Ureter (tissue), 1 donor: ENCODE measurements at regions not wholly inside any gene's neighbourhood (a gene's known extent, or its start where the extent isn't known, plus 50 kb on each side); places are given as distances from the start of the nearest gene placed in this dataset.
"Not testable (repeated sequence)": the region's sequence is repeated elsewhere in the genome, so short reads cannot be mapped to it uniquely, and the experiment has no call there.

Experiments used
- DNase-seq: peaks from one replicate; pipeline ENCODE4 v3.0.0-alpha.2; 2020; ENCODE audit warnings: low spot score
- donor health status: DM: yes; HTN: yes; CAD: no.

DNA sequence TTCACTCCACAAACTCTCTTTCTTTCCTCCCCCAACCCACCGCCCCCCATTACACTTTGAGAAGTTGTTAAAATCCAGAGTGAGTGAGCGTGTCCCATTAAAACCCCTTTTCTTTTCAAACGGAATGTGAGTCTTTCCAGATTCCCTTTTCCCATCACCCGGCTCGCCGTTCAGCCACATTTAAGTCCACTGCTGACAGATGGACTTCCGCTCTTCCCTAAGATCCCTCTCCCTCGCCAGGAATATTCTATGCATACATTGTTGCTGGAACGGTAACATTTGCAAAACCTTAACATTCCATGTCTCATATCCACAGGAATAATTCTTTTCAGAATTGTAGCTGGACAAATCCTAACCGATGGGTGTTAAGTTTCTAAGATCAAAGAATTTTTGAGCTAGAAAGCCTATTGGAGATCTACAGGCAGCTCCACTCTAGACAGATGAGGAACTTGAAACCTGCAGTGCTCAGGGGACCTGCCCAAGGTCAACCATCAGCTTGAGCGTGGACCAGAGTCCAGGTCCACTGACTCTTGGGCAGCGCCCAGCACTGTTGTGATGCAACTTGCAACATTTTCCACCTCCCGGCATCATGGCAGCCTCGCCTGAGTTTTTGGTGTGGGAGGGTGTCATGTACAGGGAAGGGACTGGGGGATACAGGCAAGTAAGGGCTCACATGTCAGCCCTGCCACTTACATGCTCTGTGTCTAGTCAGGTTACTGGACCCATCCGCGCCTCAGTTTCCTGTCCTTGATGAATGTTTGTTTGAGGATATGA is 500.1 kb downstream of the CCDC171 start:
- no peak for DNase-seq

DNA sequence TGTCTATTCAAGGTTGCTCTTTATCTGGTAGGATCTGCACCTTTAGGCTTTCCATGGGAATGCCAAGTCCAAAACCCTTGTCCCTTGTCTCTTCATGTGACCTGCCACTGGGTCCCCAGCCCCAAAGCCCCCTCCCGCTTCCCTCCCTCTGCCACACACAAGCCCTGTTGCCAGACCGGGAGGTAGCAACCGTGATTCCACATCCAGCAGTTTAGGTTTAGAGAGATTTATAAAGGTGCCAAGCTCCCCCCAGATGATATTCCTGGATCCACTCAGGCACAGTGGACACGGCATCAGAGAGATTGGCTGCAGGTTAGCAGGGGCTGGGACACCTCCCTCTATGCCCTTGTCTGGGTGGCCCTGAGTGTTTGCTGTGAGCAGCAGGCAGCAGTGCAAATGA is 504.7 kb downstream of the CCDC171 start:
- no peak for DNase-seq

DNA sequence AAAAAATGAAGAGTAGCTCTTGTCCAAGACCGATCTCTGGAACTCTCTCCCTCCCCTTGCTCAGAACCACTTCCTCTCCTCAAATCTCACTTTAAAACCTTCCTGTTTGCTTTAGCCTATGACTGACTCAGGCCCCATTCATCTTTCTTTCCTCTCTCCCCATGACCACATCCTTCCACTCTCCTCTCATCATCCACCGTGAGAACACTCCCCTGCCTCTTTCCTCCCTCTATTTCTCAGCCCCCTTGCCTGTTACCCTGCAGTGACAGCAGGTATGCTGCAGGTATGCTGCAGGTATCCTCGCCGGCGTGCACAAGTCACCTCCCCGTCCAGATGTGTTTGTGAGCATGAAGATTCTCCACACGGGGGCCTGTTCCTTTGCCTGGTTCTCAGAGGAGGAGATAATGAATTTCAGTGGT is 505.3 kb downstream of the CCDC171 start:
- DNase-seq = no peak

DNA sequence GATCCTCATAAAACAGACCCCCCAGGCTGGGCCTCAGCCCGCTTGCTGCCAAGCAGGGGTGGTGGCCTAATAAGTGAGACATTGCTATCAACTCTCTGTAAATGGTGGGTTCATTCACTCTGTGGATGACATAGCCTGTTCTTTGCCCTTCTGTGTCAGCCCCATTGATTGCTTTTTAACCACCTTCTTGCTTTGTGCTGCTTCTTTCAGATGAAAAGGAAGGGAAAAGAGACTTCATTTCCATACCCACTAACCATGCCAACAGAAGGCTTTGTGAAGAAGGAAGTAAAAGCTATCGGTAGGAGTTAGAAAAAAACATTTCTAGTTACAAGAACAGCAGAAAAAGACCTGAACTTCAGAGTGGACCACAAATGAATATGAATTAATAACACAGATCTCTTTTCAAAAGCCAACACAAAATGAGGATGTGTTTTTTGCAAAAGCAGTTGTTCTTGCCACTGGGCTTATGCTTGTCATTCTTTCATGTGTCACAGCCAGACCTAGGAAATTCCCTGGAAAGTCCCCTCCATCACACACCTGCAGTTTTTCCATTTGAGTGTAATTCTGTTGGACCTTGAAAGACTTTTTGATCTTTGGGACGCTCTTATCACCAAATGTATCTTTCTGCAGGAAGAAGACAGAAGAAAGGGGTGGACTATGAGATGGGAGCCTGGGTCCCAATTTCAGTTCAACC is 507.7 kb downstream of the CCDC171 start:
- no peak for DNase-seq

DNA sequence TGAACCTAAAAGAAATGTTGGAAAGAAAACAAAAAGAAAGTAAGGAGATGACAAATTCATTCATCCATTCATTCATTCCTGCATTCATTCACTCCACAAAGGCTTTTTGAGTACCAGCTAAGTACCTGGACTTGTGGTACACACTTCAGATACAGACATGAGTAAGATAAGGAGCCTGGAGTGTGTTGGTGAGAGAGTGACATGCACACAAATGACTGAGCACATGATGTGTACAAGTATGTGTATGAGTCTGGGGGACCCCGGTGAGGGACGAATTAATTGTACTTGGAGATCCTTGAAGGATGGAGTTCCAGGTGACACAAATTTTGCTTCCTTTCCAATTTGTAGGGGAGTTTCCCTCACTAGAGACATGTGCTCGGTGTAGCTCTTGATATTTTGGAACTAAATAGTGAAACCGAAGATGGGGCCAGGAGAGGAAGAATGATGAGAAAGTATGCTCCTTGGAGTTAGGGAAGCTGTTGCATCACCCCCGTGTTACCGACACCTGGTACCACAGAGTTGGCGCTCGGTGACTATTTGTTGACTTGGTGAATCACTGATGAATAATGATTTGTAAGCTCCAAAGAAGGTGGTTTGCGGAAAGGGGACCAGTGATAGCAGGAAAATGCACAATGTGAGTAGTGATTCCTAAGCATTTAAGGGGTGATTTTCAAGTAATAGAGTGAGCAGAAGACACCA is 509.8 kb downstream of the CCDC171 start:
- no peak for DNase-seq

DNA sequence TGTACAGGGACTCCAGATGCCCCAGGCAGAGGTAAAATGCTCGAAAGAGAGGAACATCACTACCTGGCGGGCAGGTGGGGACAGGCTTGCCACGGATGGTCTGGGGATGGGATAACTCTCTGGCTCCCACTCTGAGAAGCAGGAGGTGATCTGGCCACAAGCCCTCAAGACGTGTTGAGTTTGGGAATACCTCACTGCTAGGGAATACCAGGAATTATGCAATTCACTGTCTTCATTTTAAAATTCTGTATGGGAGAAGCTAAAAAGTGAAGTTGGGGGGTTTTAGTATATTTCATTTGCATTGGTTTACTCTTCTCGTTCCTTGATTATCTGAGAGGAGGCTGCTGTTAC is 510.4 kb downstream of the CCDC171 start:
- DNase-seq = no peak

DNA sequence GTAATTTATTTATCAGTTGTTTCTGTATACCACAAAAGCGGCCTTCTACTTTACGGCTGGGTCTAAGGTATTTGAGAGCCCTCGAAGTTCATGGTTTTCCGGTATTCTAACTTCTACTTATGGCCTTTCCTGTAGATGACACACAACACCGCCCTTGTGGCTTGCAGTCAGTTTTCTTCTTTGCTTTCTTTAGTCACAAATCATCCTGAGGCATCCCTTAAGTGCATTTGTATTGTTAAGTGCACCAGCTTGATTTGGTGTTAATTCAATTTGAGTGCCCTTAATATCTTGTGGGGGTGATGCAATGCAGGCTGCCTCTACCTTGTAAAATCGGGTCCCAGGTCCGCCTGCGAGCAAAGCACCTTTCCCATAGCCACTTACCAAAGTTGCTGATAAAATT is 511.9 kb downstream of the CCDC171 start:
- no peak for DNase-seq

DNA sequence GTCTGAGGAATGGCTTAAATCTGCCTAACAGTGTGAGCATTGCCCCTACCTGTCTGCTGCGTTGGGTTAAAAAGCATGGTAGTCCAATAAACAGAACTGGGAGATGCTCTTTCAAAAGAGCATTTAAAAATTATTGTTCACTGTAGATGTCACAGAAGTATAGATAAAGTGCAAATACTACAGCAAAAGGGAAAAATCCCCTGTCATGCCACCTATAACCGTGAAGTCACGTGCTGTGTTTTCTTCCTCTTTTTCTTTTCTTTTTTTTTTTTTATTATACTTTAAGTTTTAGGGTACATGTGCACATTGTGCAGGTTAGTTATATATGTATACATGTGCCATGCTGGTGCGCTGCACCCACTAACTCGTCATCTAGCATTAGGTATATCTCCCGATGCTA is 513.4 kb downstream of the CCDC171 start:
- DNase-seq = not testable (repeated sequence)

DNA sequence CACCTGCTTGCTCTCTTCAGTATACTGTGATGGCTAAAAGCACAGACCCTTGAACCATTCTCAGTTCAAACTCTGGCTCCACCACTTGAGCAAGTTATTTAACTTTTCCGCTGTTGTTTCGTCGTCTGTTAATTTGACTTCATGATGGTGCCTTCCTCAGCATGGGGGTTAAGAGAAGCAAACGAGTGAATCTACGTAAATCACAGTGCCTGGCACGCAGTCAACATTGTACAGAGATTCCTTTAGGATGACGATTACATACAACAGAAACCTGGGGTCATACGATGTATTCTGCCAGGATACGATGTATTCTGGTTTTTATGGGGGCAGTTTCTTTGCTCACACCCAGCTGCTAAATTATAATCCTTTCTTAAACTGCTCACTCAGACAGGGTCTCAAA is 515.6 kb downstream of the CCDC171 start:
- DNase-seq = no peak

DNA sequence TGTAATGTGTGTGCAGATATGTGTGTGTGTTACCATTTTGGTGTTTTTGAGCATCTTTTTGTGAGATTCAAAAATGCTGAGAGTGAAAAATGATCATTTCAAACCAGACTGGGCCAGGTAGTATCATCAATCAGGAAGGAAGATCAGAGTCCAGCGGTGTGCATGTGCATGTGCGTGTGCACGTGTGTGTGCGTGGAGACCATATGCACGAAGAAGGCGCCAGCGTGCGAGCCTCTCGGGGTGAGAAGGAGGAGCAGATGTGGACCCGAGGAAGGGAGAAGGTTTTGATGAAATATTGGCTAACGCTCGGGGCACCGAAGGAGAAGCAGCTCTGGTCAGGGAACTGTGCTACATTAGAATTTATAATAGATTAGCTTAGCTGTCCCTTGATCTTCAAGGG is 516.4 kb downstream of the CCDC171 start:
- no peak for DNase-seq

DNA sequence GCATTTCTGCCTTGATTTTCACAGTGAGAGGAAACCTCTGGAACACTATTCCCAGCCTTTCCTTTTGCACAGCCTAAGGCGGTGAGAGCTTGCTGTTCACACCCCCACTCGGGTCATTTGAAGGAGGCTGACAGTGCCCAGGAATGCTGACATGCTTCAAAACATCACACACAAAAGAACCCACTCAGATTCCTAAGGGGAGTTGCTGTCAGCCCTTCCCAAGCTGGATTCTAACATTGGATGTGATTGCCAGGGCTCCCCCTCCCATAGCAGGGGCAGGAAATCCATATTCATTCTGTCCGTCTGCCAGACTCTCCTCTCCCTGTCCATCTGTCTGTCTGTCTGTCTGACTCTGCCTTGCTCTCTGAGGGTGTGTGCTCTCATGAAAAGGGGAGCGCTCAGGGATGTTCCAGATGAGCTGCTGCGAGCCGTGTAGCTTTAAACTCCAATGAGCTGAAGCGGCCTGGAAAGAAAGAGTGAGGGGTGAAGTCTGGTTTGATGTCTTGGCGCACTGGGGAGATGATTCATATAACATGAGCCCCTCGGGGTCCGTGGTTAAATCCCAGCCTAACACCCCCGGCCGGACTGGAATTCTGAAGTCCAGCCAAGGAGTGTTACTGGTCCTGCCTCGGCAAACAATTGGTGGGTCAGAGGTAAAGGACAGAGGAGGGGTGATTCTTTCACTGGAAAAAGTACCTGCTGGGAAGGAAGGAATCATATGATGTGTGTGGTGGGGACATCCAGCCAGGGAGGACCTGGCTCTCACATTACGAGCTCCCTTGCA is 517.0 kb downstream of the CCDC171 start:
- no peak for DNase-seq

DNA sequence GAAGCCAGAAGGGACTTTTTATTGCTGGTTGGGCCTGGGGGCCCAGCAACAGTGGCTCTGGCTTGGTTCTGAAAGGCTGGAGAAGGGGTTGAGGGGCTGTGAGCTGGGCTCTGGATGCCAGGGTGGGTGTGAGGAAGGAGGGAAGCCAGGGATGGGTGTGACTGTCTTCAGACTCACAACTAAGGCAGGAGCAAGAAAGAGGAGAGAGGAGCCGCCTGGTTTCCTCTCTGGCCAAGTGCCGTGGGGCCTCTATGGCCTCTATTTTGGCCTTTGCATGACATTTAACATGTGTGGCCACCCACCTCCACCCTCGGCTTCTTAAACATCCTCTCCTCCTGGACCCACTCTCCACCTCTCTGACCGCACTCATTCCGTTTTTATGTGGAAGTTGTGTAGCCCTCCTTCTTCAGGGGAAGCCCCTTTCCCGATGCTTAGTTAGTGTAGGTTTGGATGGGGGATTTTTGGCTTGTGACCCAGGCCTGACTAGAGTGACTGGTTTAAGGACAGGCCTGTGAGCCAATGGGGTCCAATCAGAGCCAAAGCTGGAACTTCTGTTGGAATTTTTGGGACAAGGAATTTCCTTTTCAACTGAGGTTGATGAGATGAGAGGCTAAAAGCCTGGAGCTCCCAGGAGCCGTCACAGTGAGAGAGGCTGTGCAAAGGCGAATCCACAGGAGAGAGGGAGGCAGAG is 517.8 kb downstream of the CCDC171 start:
- no peak for DNase-seq

DNA sequence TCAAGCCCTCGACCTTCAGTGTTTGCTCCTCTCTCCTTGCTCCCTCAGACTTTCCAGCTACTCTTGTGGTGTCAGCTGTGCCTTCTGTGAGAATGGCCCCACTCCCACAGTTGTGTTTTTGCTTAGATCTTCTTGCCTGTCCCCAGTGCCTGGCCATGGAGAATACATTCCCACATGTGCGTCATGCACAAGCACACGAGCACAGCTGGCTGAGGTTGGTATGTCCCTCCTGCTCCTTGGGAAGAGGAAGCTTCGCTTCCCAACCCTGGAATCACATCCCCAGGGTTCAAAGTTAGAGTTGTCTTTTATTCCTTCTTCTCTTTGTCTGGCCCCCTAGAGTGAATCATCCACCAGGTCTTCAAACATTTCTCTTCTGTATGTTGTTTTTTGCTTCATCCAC is 518.6 kb downstream of the CCDC171 start:
- no peak for DNase-seq

DNA sequence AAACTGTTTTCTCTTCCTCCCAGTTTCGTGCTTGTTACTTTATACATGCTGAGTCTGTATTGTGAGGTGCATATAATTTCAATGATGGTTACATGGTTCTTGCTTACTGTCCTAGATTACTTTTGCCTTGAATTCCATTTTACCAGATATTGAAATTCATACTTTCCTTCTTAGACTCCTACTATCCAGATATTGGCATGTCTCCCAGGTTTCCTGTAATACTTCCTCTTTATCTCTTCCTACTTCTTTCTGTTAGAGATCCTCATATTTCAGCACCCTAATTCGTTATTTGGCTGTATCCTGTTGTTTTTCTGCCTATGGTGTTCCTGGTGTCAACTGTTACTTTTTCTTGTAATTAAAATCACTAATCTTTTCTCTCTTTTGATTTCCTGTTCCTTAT is 522.1 kb downstream of the CCDC171 start:
- DNase-seq = no peak

DNA sequence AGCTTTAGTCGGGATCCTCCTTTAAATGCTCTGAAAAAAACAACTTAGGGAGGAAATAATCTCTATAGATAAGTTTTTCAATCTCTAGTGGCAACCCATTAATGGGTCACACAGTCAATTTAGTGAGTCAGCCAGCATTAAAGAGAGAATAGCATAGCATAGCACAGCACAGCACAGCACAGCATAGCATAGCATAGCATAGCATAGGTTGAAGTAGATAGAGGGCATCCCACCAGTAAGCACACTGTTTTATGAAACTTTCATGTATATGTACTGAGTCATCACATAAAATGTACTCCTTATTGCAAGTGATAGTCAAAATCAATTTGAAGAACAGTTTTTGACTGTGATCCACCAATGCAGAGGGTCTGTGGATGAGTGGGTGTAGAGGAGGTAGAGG is 522.9 kb downstream of the CCDC171 start:
- no peak for DNase-seq

DNA sequence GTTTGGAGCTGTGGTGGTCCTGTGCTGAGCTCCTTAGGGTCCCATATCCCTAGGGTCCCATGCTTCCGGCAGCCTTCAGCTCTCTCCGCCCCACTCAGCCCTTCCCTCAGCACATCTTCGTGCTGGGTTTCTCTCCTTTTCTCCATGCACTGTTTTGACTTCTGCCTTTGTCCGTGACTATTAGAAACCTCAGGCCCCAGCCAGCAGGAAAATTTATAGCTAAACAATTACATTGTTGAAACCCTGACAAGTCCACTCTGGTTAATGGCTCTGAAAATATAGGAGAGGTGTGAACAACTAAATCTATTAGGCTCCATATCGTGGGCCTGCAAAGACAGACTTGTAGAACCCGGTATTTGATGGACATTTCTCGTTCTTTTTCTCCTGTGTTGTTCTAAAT is 523.7 kb downstream of the CCDC171 start:
- DNase-seq = no peak

DNA sequence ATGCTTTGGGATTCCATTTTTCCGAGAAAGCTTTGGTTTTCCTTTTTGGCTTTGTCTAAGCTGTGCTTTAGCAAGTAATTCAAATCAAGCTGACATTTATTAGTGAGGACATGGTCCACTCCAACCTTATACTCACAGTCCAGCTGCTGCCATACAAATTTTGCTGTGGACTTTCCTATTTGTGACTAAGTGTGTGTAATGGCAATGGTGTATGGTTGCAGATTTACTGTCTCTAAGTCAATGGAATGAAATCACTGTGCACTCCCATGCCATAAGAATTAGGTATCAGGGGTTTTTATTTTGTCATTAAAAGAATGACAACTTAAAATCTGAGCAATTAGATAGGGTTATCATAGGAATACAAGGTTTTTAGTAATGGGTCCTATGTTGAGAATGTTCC is 530.0 kb downstream of the CCDC171 start:
- DNase-seq = no peak

DNA sequence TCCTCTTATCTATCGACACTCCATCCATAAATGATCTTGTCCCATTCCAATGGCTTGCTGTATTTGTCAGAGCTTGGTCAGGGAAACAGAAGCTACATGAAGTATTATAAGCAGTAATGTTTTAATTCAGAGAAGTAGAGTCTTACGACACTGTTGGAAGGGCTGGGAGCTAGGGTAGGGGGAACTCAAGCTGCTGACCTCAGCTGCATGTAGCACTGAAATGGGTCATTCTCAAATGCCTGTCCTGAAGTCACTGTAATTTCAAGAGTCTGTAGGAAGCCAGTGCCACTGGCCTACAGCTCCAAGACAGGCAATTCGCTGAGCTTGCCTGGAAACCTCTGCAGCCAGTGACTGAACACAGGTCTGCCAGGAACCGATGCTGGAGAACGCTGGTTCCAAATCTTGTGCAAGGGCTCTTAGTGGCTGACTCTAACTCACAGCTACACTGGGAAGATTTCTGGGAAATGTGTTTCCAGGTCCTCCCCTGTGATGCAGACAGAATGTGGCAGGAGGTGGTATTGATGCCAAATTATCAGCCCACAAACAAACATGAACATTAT is 532.4 kb downstream of the CCDC171 start:
- DNase-seq = no peak

DNA sequence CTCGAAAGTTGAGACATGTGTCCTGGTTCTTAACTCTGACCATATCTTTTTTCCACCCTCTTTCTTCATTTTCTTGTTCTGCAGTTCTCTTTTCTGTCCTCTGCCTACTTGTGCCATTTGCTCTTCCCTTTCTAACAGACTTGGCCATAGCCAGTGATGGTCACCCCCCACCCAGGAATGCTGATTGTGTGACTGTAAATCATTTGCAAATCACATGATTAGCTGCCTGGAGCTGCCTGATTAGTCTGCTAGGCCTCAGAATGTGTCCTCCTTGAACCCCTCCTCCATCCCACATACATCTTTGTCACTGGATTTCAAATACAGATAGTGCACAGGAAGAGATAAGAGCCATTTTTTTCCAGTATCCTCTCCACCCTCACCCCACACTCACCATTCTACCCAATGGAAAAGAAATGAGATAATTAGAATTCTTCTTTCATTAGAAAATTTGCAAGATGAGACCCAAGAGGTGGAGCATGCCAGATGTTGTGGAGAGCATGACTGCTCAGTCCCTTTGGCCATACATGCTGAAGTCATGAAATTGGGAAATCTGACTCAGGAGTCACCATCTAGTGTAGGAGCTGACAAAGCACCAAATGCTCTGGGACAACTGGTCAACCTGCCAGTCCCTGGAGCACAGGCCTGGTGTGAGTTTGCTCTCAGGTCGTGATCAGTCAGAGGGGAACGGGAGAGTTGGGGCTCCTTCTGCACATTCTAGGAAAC is 538.2 kb downstream of the CCDC171 start:
- DNase-seq = no peak
